H1 (cell line): ENCODE measurements at regions not wholly inside any gene's neighbourhood (a gene's known extent, or its start where the extent isn't known, plus 50 kb on each side); places are given as distances from the start of the nearest gene placed in this dataset.

ENCODE experiments used
- CHD2 ChIP-seq: IDR thresholded peaks from 2 replicates; pipeline ENCODE4 v1.6.1; 2012; ENCODE audit warnings: low read length, improper control_type of control experiment
- RAD21 ChIP-seq, 2 experiments: IDR thresholded peaks in 1 of 2; conservative IDR thresholded peaks in 1 of 2; 2 replicates each; pipeline ENCODE4 v1.6.1; 2011; ENCODE audit warnings: low read depth in 2 of 2, low read length in 2 of 2, improper control_type of control experiment in 1 of 2, inconsistent platforms in 1 of 2, mild to moderate bottlenecking in 1 of 2, moderate library complexity in 1 of 2

DNA sequence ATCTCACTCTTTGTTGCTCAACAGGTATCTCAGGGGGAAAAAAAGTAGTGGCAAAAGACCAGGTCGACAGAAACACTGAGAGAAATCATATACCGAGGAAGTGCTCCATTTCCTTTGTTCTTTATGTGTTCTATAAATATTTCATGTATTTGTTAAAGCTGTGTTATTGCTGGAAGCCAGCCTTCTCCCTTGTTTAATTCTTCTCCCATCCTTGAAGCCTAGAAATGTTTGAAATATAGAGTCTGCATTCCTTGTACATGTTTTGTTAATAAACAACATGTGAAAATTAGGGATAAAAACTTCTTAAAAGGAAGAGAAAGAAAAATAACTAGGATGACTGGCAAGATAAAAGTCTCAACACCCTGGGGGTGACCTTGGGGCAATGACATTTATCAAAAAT is 186.2 kb downstream of the ANKRD50 start (continued):
- TF ChIP-seq CHD2 (no peak), RAD21 (IDR thresholded peaks at IDR 0.05 in 1 of 2, conservative IDR thresholded peaks at IDR 0.05 in 1 of 2; ENCODE audit: low read depth in 2 of 2, low read length in 2 of 2) (no peak)
